Activated CD4-positive, alpha-beta T cell treated with anti-CD3 and anti-CD28 coated beads, Interleukin-2, amount 10 ng/mL, durations not matched to agents 24 days and 14 days (primary cell): ENCODE measurements at regions not wholly inside any gene's neighbourhood (a gene's known extent, or its start where the extent isn't known, plus 50 kb on each side); places are given as distances from the start of the nearest gene placed in this dataset.

ENCODE experiments used
- DNase-seq: peaks from one replicate; pipeline ENCODE4 v3.0.0; 2022
- H3K27ac Mint-ChIP-seq: one replicate; pipeline ENCODE4 v1.8.0; 2022; ENCODE audit warnings: mild to moderate bottlenecking, mixed read lengths
- H3K27me3 Mint-ChIP-seq: one replicate; pipeline ENCODE4 v1.8.0; 2022; ENCODE audit warnings: mixed read lengths
- H3K36me3 Mint-ChIP-seq: one replicate; pipeline ENCODE4 v1.8.0; 2022; ENCODE audit warnings: low read depth, mild to moderate bottlenecking, mixed read lengths
- H3K4me1 Mint-ChIP-seq: one replicate; pipeline ENCODE4 v1.8.0; 2021; ENCODE audit warnings: mixed read lengths
- H3K4me3 Mint-ChIP-seq: one replicate; pipeline ENCODE4 v1.8.0; 2022; ENCODE audit warnings: mild to moderate bottlenecking, moderate library complexity, mixed read lengths
- H3K9me3 Mint-ChIP-seq: one replicate; pipeline ENCODE4 v1.8.0; 2021; ENCODE audit warnings: mixed read lengths
- intact Hi-C: fragments of 100-400 bp; cut with micrococcal nuclease; formaldehyde crosslinking; loops from one replicate; pipeline ENCODE4 v1.15.1; 2023

- Mint-ChIP-seq H3K36me3 (no peaks in the 10 kb centered on the region), H3K4me1 (peaks cover 4% of the 10 kb centered on the region), H3K27me3 (no peaks in the 10 kb centered on the region), H3K4me3 (no peak overlapping the region), H3K9me3 (peaks cover 7% of the 10 kb centered on the region), H3K27ac (no peak overlapping the region)
- no peak for DNase-seq
- intact Hi-C loops, result no loop called here
Measured at GRCh38 chr12:126572170-126572569, 1506.9 kb downstream of the AACS start.

- H3K36me3 Mint-ChIP-seq, result no peaks in the 10 kb centered on the region
- no peaks in the 10 kb centered on the region for H3K4me1 Mint-ChIP-seq
- no peak for DNase-seq
- peaks cover 7% of the 10 kb centered on the region for H3K9me3 Mint-ChIP-seq
- intact Hi-C loops, result no loop called here
- H3K27me3 Mint-ChIP-seq, result no peaks in the 10 kb centered on the region
- no peak overlapping the region for H3K27ac Mint-ChIP-seq
- no peak overlapping the region for H3K4me3 Mint-ChIP-seq
Measured at GRCh38 chr12:126581655-126582054, 1516.4 kb downstream of the AACS start.

- no peak for DNase-seq
- Mint-ChIP-seq H3K36me3 (no peaks in the 10 kb centered on the region), H3K27me3 (no peaks in the 10 kb centered on the region), H3K27ac (no peak overlapping the region), H3K4me3 (no peak overlapping the region), H3K4me1 (no peaks in the 10 kb centered on the region), H3K9me3 (peaks cover 8% of the 10 kb centered on the region)
- intact Hi-C loops, result no loop called here
Measured at GRCh38 chr12:126582231-126582630, 1517.0 kb downstream of the AACS start.

GRCh38 chr12:126588586-126589249 is 1523.5 kb downstream of the AACS start:
- H3K9me3 Mint-ChIP-seq, result peaks cover 17% of the 10 kb centered on the region
- no peaks in the 10 kb centered on the region for H3K36me3 Mint-ChIP-seq
- peak; percentile 73 for DNase-seq
- H3K4me3 Mint-ChIP-seq, result peak overlapping the region; percentile 62
- peak overlapping the region; percentile 81 for H3K27ac Mint-ChIP-seq
- H3K27me3 Mint-ChIP-seq, result no peaks in the 10 kb centered on the region
- intact Hi-C loops, result loop anchor here (5.0 kb wide), 1 partner anchor 184 kb away; no protein-coding TSS in a partner anchor
- peaks cover 14% of the 10 kb centered on the region for H3K4me1 Mint-ChIP-seq

- Mint-ChIP-seq H3K27me3 (no peaks in the 10 kb centered on the region), H3K36me3 (no peaks in the 10 kb centered on the region), H3K4me1 (peaks cover 14% of the 10 kb centered on the region), H3K4me3 (no peak overlapping the region), H3K9me3 (peaks cover 14% of the 10 kb centered on the region), H3K27ac (no peak overlapping the region)
- intact Hi-C loops, result no loop called here
- no peak for DNase-seq
Measured at GRCh38 chr12:126591533-126591932, 1526.3 kb downstream of the AACS start.

- no peak for DNase-seq
- no peaks in the 10 kb centered on the region for H3K4me1 Mint-ChIP-seq
- no peak overlapping the region for H3K27ac Mint-ChIP-seq
- H3K4me3 Mint-ChIP-seq, result no peak overlapping the region
- H3K9me3 Mint-ChIP-seq, result no peaks in the 10 kb centered on the region
- H3K36me3 Mint-ChIP-seq, result no peaks in the 10 kb centered on the region
- intact Hi-C loops, result no loop called here
- no peaks in the 10 kb centered on the region for H3K27me3 Mint-ChIP-seq
Measured at GRCh38 chr12:126601184-126602170, 1536.2 kb downstream of the AACS start.

GRCh38 chr12:126602612-126603011 is 1537.4 kb downstream of the AACS start:
- Mint-ChIP-seq H3K27me3 (no peaks in the 10 kb centered on the region), H3K4me3 (no peak overlapping the region), H3K36me3 (no peaks in the 10 kb centered on the region), H3K9me3 (no peaks in the 10 kb centered on the region), H3K27ac (no peak overlapping the region), H3K4me1 (no peaks in the 10 kb centered on the region)
- no peak for DNase-seq
- intact Hi-C loops, result no loop called here

- Mint-ChIP-seq H3K27me3 (no peaks in the 10 kb centered on the region), H3K4me1 (no peaks in the 10 kb centered on the region), H3K9me3 (peaks cover 4% of the 10 kb centered on the region), H3K4me3 (no peak overlapping the region), H3K27ac (no peak overlapping the region), H3K36me3 (no peaks in the 10 kb centered on the region)
- no peak for DNase-seq
- intact Hi-C loops, result no loop called here
Measured at GRCh38 chr12:126607157-126607556, 1541.9 kb downstream of the AACS start.

- H3K27me3 Mint-ChIP-seq, result no peaks in the 10 kb centered on the region
- intact Hi-C loops, result no loop called here
- H3K9me3 Mint-ChIP-seq, result peaks cover 9% of the 10 kb centered on the region
Measured at GRCh38 chr12:126607867-126608266, 1542.6 kb downstream of the AACS start.

GRCh38 chr12:126608607-126609175 is 1543.5 kb downstream of the AACS start:
- intact Hi-C loops, result no loop called here
- no peak overlapping the region for H3K27ac Mint-ChIP-seq
- H3K27me3 Mint-ChIP-seq, result no peaks in the 10 kb centered on the region
- peaks cover 9% of the 10 kb centered on the region for H3K9me3 Mint-ChIP-seq
- H3K4me3 Mint-ChIP-seq, result no peak overlapping the region
- DNase-seq, result no peak
- no peaks in the 10 kb centered on the region for H3K4me1 Mint-ChIP-seq
- no peaks in the 10 kb centered on the region for H3K36me3 Mint-ChIP-seq

More at GRCh38 chr12:126607867-126608266, 1542.6 kb downstream of the AACS start:
- no peak for DNase-seq
- Mint-ChIP-seq H3K4me1 (no peaks in the 10 kb centered on the region), H3K36me3 (no peaks in the 10 kb centered on the region), H3K27ac (no peak overlapping the region), H3K4me3 (no peak overlapping the region)

- intact Hi-C loops, result loop anchor here (2.0 kb wide), 1 partner anchor 548 kb away; no protein-coding TSS in a partner anchor
- H3K36me3 Mint-ChIP-seq, result no peaks in the 10 kb centered on the region
- H3K27me3 Mint-ChIP-seq, result no peaks in the 10 kb centered on the region
- peaks cover 14% of the 10 kb centered on the region for H3K9me3 Mint-ChIP-seq
- H3K4me3 Mint-ChIP-seq, result no peak overlapping the region
- H3K27ac Mint-ChIP-seq, result no peak overlapping the region
- no peaks in the 10 kb centered on the region for H3K4me1 Mint-ChIP-seq
- no peak for DNase-seq
Measured at GRCh38 chr12:126616441-126616840, 1551.2 kb downstream of the AACS start.

GRCh38 chr12:126617312-126617711 is 1552.1 kb downstream of the AACS start:
- no peak overlapping the region for H3K4me3 Mint-ChIP-seq
- no peak for DNase-seq
- no peaks in the 10 kb centered on the region for H3K36me3 Mint-ChIP-seq
- peaks cover 12% of the 10 kb centered on the region for H3K9me3 Mint-ChIP-seq
- intact Hi-C loops, result loop anchor here (2.0 kb wide), 1 partner anchor 549 kb away; no protein-coding TSS in a partner anchor
- H3K4me1 Mint-ChIP-seq, result no peaks in the 10 kb centered on the region
- no peak overlapping the region for H3K27ac Mint-ChIP-seq
- no peaks in the 10 kb centered on the region for H3K27me3 Mint-ChIP-seq

GRCh38 chr12:126627596-126627995 is 1562.4 kb downstream of the AACS start:
- DNase-seq, result no peak
- no peak overlapping the region for H3K27ac Mint-ChIP-seq
- no peaks in the 10 kb centered on the region for H3K4me1 Mint-ChIP-seq
- H3K4me3 Mint-ChIP-seq, result no peak overlapping the region
- H3K9me3 Mint-ChIP-seq, result no peaks in the 10 kb centered on the region
- H3K27me3 Mint-ChIP-seq, result no peaks in the 10 kb centered on the region
- no peaks in the 10 kb centered on the region for H3K36me3 Mint-ChIP-seq
- intact Hi-C loops, result no loop called here

GRCh38 chr12:126636821-126637220 is 1571.6 kb downstream of the AACS start:
- Mint-ChIP-seq H3K27ac (no peak overlapping the region), H3K9me3 (peaks cover 9% of the 10 kb centered on the region), H3K4me3 (no peak overlapping the region), H3K4me1 (no peaks in the 10 kb centered on the region), H3K36me3 (no peaks in the 10 kb centered on the region), H3K27me3 (no peaks in the 10 kb centered on the region)
- DNase-seq, result no peak
- intact Hi-C loops, result no loop called here
